WI38 (cell line): ENCODE measurements at regions not wholly inside any gene's neighbourhood (a gene's known extent, or its start where the extent isn't known, plus 50 kb on each side); places are given as distances from the start of the nearest gene placed in this dataset.
A peak's percentile ranks its signal among the peaks of the same experiment; 100 is the strongest.
"Not testable (repeated sequence)": the region's sequence is repeated elsewhere in the genome, so short reads cannot be mapped to it uniquely, and the experiment has no call there.

Experiments used
- H3K4me3 ChIP-seq: 2 replicates; pipeline ENCODE4 v1.5.1; 2011; ENCODE audit warnings: low read depth, mild to moderate bottlenecking, control low read depth, low read length
- TF ChIP-seq, protein P1 (sequence below): IDR thresholded peaks from 2 replicates; pipeline ENCODE4 v1.5.1; 2012; ENCODE audit warnings: low read depth, mild to moderate bottlenecking, control low read depth, low read length

GRCh38 chr10:28391283-28391682, 88.4 kb upstream of the MPP7 start:
- TF ChIP-seq, protein P1, sequence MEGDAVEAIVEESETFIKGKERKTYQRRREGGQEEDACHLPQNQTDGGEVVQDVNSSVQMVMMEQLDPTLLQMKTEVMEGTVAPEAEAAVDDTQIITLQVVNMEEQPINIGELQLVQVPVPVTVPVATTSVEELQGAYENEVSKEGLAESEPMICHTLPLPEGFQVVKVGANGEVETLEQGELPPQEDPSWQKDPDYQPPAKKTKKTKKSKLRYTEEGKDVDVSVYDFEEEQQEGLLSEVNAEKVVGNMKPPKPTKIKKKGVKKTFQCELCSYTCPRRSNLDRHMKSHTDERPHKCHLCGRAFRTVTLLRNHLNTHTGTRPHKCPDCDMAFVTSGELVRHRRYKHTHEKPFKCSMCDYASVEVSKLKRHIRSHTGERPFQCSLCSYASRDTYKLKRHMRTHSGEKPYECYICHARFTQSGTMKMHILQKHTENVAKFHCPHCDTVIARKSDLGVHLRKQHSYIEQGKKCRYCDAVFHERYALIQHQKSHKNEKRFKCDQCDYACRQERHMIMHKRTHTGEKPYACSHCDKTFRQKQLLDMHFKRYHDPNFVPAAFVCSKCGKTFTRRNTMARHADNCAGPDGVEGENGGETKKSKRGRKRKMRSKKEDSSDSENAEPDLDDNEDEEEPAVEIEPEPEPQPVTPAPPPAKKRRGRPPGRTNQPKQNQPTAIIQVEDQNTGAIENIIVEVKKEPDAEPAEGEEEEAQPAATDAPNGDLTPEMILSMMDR = no peak
- H3K4me3 ChIP-seq = no peak overlapping the region

GRCh38 chr10:28393956-28394568, 91.2 kb upstream of the MPP7 start:
- TF ChIP-seq, protein P1 = peak; percentile 93
- H3K4me3 ChIP-seq = no peak overlapping the region

GRCh38 chr10:28396331-28396730, 93.5 kb upstream of the MPP7 start:
- no peak overlapping the region for H3K4me3 ChIP-seq
- TF ChIP-seq, protein P1 = no peak

DNA sequence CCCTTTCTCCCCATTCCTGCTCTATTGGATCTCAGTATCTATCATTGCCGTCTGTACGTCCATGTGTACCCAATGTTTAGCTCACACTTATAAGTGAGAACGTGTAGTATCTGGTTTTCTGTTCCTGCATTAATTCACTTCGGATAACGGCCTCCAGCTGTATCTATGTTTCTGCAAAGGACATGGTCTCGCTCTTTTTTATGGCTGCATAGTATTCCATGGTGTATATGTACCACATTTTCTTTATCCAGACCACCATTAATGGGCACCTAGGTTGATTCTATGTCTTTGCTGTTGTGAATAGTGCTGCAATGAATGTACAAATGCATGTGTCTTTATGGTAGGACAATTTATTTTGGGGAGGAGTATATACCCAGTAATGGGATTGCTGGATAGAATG, 94.4 kb upstream of the MPP7 start:
- TF ChIP-seq, protein P1 = no peak
- H3K4me3 ChIP-seq = no peak overlapping the region

- no peak overlapping the region for H3K4me3 ChIP-seq
- TF ChIP-seq, protein P1 = no peak
Observed at GRCh38 chr10:28400176-28400575, 97.3 kb upstream of the MPP7 start.

GRCh38 chr10:28400681-28401080, 97.8 kb upstream of the MPP7 start:
- no peak overlapping the region for H3K4me3 ChIP-seq
- TF ChIP-seq, protein P1 = no peak

DNA sequence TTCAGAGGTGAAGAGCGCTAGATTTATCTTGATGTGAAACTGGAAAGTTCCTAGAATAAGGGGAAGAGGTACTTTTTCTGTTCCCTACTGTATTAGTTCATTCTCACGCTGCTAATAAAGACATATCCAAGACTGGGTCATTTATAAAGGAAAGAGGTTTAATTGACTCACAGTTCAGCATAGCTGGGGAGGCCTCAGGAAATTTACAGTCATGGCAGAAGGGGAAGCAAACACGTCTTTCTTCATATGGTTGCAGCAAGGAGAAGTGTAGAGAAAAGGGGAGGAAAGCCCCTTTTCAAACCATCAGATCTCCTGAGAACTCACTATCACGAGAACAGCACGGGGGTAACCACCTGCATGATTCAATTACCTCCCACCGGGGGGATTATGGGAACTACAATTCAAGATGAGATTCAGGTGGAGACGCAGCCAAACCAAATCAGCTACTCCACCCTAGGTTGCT, 99.8 kb upstream of the MPP7 start:
- not testable (repeated sequence) for H3K4me3 ChIP-seq

DNA sequence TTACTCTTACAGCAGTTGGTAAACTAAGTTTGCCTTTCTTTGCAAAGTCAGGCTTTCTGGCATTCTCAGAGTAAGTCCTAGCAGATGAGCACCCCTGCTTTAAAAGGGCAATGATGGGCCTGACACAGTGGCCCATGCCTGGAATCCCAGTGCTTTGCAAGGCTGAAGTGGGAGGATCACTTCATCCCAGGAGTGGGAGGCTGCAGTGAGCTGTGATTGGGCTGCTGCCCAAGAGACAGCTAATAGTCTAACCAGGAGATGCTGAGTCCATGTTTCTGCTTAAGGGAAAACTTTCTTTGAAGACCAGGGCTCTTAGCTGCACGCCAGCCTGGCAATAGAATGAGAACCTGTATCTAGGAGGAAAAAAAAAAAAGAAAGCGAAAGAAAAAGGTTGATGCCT, 100.2 kb upstream of the MPP7 start:
- TF ChIP-seq, protein P1 = no peak
- H3K4me3 ChIP-seq = no peak overlapping the region
